C4-2B (cell line): ENCODE measurements at regions not wholly inside any gene's neighbourhood (a gene's known extent, or its start where the extent isn't known, plus 50 kb on each side); places are given as distances from the start of the nearest gene placed in this dataset.

Experiments used
- CTCF ChIP-seq: fragments of 450-650 bp; conservative IDR thresholded peaks from 2 replicates; pipeline ENCODE4 v1.5.1; 2017; ENCODE audit warnings: mild to moderate bottlenecking
- ZFX ChIP-seq: fragments of 450-650 bp; IDR thresholded peaks from 2 replicates; pipeline ENCODE4 v1.6.1; 2017

- TF ChIP-seq CTCF (no peak), ZFX (no peak)
Measured at GRCh38 chr18:78128004-78128403, 851.6 kb upstream of the SALL3 start.
